ENCODE measurements at regions not wholly inside any gene's neighbourhood (a gene's known extent, or its start where the extent isn't known, plus 50 kb on each side); places are given as distances from the start of the nearest gene placed in this dataset.
A peak's percentile ranks its signal among the peaks of the same experiment; 100 is the strongest.
"Not testable (repeated sequence)": the region's sequence is repeated elsewhere in the genome, so short reads cannot be mapped to it uniquely, and the experiment has no call there.

- no peaks in the 10 kb centered on the region for H3K4me1 ChIP-seq
- DNase-seq (ENCODE audit: low spot score) = peak; percentile 55
These were observed 90.1 kb upstream of the ASB18 start for GRCh38 chr2:236354056-236354940.

GRCh38 chr2:236354973-236355595 lies 90.9 kb upstream of the ASB18 start:
- Histone ChIP-seq H3K9me3 (no peaks in the 10 kb centered on the region), H3K4me1 (no peaks in the 10 kb centered on the region), H3K36me3 (no peaks in the 10 kb centered on the region), H3K27me3 (no peaks in the 10 kb centered on the region), H3K4me3 (no peak overlapping the region), H3K27ac (no peak overlapping the region)
- no peak for TF ChIP-seq CTCF (IDR thresholded peaks at IDR 0.05)
- peak; percentile 52 for DNase-seq (ENCODE audit: low spot score)

More at GRCh38 chr2:236354056-236354940, 90.1 kb upstream of the ASB18 start:
- Histone ChIP-seq H3K27me3 (no peaks in the 10 kb centered on the region), H3K27ac (no peak overlapping the region), H3K9me3 (no peaks in the 10 kb centered on the region), H3K36me3 (no peaks in the 10 kb centered on the region), H3K4me3 (no peak overlapping the region)
- no peak for TF ChIP-seq CTCF (IDR thresholded peaks at IDR 0.05)

- no peak overlapping the region for H3K27ac ChIP-seq
- no peak overlapping the region for H3K4me3 ChIP-seq
- no peaks in the 10 kb centered on the region for H3K4me1 ChIP-seq
- no peaks in the 10 kb centered on the region for H3K27me3 ChIP-seq
- TF ChIP-seq CTCF (IDR thresholded peaks at IDR 0.05) = no peak
- H3K9me3 ChIP-seq = no peaks in the 10 kb centered on the region
- peak; percentile 50 for DNase-seq (ENCODE audit: low spot score)
- no peaks in the 10 kb centered on the region for H3K36me3 ChIP-seq
These were observed 91.7 kb upstream of the ASB18 start for GRCh38 chr2:236355911-236356310.

GRCh38 chr2:236356321-236356720 lies 92.1 kb upstream of the ASB18 start:
- H3K9me3 ChIP-seq = not testable (repeated sequence)

GRCh38 chr2:236358482-236358881 lies 94.3 kb upstream of the ASB18 start:
- not testable (repeated sequence) for DNase-seq (ENCODE audit: low spot score); H3K27ac ChIP-seq; H3K9me3 ChIP-seq; H3K27me3 ChIP-seq; H3K4me3 ChIP-seq; H3K36me3 ChIP-seq; H3K4me1 ChIP-seq

More at GRCh38 chr2:236356321-236356720, 92.1 kb upstream of the ASB18 start:
- DNase-seq (ENCODE audit: low spot score) = peak; percentile 4
- not testable (repeated sequence) for H3K4me3 ChIP-seq, H3K4me1 ChIP-seq, H3K27ac ChIP-seq, H3K36me3 ChIP-seq, H3K27me3 ChIP-seq

- Histone ChIP-seq H3K4me3 (no peak overlapping the region), H3K9me3 (no peaks in the 10 kb centered on the region), H3K27ac (no peak overlapping the region), H3K4me1 (no peaks in the 10 kb centered on the region), H3K27me3 (no peaks in the 10 kb centered on the region), H3K36me3 (no peaks in the 10 kb centered on the region)
- no peak for TF ChIP-seq CTCF (IDR thresholded peaks at IDR 0.05)
- peak; percentile 36 for DNase-seq (ENCODE audit: low spot score)
These were observed 95.3 kb upstream of the ASB18 start for GRCh38 chr2:236359426-236360045.

All from right atrium auricular region (tissue), 2 donors.